PC-9 (cell line): ENCODE measurements at regions not wholly inside any gene's neighbourhood (a gene's known extent, or its start where the extent isn't known, plus 50 kb on each side); places are given as distances from the start of the nearest gene placed in this dataset.

Experiments
- EZH2 ChIP-seq: fragments of 200-600 bp; sonication (generic); IDR thresholded peaks from 2 replicates; pipeline ENCODE4 v1.8.0; 2017; ENCODE audit warnings: antibody characterized with exemption, low read depth
- TF ChIP-seq, protein P1 (sequence below): fragments of 200-600 bp; sonication (generic); conservative IDR thresholded peaks from 2 replicates; pipeline ENCODE4 v1.6.1; 2017; ENCODE audit warnings: mixed run types, antibody characterized with exemption, mild to moderate bottlenecking, moderate library complexity

GRCh38 chr9:115759426-115759825 is 394.2 kb upstream of the PAPPA start:
- TF ChIP-seq, protein P1, sequence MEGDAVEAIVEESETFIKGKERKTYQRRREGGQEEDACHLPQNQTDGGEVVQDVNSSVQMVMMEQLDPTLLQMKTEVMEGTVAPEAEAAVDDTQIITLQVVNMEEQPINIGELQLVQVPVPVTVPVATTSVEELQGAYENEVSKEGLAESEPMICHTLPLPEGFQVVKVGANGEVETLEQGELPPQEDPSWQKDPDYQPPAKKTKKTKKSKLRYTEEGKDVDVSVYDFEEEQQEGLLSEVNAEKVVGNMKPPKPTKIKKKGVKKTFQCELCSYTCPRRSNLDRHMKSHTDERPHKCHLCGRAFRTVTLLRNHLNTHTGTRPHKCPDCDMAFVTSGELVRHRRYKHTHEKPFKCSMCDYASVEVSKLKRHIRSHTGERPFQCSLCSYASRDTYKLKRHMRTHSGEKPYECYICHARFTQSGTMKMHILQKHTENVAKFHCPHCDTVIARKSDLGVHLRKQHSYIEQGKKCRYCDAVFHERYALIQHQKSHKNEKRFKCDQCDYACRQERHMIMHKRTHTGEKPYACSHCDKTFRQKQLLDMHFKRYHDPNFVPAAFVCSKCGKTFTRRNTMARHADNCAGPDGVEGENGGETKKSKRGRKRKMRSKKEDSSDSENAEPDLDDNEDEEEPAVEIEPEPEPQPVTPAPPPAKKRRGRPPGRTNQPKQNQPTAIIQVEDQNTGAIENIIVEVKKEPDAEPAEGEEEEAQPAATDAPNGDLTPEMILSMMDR, result no peak
- no peak for TF ChIP-seq EZH2
